ENCODE measurements at regions not wholly inside any gene's neighbourhood (a gene's known extent, or its start where the extent isn't known, plus 50 kb on each side); places are given as distances from the start of the nearest gene placed in this dataset.

DNA sequence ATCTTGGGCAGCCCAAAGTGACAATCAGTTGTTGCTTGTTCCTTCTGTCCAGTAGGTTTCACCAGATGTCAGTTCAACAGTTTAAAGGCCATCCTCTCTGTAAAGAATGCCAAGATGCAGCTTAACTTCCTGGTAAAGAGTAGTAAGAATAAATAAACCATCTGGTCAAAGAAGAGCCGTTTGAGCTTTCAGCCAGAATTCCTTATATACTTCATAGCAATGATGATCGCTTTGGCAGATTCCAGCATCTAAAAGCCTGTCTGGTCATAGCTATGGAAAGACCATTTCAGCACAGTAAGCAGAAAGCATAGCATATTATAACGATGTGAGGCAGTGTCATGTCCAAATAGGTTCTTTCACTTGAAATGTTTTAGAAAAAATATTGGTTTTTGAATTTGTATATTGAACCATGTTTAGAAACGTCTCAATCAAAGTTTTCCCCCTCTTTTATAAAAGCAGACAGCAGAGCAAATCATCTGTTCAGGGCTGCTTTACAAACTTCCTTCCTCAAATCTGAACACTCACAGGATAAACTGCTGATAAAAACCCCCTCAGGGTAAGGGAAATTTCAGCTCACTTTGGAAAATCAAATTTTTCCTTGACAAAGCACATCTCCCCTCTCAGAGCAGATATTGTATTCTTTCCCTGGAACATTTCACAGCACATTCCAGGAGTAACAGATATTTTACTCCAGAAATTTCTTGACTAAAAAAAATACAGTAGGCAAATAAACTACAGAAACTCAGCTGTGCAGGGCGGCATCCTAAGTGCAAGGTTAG is 184.1 kb downstream of the NOC3L start:
- peaks cover 43% of the 10 kb centered on the region for H3K4me1 Mint-ChIP-seq (ENCODE audit: unreplicated experiment)
- H3K9me3 Mint-ChIP-seq (ENCODE audit: unreplicated experiment), result no peaks in the 10 kb centered on the region
- peak overlapping the region; percentile 89 for H3K27ac Mint-ChIP-seq (ENCODE audit: unreplicated experiment)
- DNase-seq (ENCODE audit: extremely low spot score, unreplicated experiment), result no peak
- no peak overlapping the region for H3K4me3 Mint-ChIP-seq (ENCODE audit: unreplicated experiment)
- TF ChIP-seq, protein P1, sequence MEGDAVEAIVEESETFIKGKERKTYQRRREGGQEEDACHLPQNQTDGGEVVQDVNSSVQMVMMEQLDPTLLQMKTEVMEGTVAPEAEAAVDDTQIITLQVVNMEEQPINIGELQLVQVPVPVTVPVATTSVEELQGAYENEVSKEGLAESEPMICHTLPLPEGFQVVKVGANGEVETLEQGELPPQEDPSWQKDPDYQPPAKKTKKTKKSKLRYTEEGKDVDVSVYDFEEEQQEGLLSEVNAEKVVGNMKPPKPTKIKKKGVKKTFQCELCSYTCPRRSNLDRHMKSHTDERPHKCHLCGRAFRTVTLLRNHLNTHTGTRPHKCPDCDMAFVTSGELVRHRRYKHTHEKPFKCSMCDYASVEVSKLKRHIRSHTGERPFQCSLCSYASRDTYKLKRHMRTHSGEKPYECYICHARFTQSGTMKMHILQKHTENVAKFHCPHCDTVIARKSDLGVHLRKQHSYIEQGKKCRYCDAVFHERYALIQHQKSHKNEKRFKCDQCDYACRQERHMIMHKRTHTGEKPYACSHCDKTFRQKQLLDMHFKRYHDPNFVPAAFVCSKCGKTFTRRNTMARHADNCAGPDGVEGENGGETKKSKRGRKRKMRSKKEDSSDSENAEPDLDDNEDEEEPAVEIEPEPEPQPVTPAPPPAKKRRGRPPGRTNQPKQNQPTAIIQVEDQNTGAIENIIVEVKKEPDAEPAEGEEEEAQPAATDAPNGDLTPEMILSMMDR (IDR thresholded peaks at IDR 0.05), result no peak
- H3K27me3 Mint-ChIP-seq (ENCODE audit: unreplicated experiment), result no peaks in the 10 kb centered on the region
- peaks cover 2% of the 10 kb centered on the region for H3K36me3 Mint-ChIP-seq (ENCODE audit: unreplicated experiment)

DNA sequence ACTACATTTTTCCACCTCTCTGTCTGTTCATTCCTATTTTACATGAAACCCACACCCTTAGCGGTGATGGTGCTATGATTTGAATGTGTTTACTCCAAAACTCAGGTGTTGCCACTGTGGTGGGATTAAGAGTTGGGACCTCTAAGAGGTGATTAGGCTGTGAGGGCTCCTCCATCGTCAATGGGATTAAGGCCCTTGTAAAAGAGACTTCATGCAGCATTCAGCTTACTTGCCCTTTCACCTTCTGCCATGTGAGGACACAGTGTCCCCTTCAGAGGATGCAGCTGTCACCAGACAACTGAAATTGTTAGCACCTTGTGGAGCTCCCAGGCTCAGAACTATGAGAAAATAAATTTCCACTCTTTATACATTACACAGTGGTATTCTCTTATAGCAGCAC is 182.2 kb downstream of the NOC3L start:
- H3K36me3 Mint-ChIP-seq (ENCODE audit: unreplicated experiment), result peaks cover 2% of the 10 kb centered on the region
- H3K9me3 Mint-ChIP-seq (ENCODE audit: unreplicated experiment), result no peaks in the 10 kb centered on the region
- TF ChIP-seq, protein P1 (IDR thresholded peaks at IDR 0.05), result no peak
- no peak overlapping the region for H3K4me3 Mint-ChIP-seq (ENCODE audit: unreplicated experiment)
- DNase-seq (ENCODE audit: extremely low spot score, unreplicated experiment), result no peak
- H3K27ac Mint-ChIP-seq (ENCODE audit: unreplicated experiment), result no peak overlapping the region
- H3K4me1 Mint-ChIP-seq (ENCODE audit: unreplicated experiment), result peaks cover 53% of the 10 kb centered on the region
- H3K27me3 Mint-ChIP-seq (ENCODE audit: unreplicated experiment), result no peaks in the 10 kb centered on the region

DNA sequence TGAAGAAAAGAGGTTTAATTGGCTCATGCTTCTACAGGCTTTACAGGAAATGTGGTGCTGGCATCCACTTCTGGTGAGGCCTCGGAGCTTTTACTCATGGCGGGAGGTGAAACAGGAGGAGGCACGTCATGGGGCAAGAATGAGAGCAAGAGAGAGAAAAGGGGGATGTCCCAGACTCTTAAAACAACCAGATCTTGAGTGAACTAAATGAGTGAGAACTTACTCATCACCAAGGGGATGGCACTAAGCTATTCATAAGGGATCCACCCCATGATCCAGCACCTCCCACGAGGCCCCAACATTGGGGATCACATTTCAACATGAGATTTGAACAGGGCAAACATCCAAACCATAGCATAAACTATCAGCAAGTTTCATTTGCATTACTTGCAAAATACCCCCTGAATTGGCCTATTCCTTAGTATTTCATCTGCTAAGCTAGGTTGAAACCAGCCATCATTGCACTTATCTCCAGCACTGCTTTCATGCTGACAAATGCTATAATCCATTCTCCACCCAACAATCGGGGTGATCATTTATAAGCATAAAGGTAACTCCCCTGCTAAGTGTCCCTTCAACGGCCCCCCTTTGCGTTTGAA is 179.0 kb downstream of the NOC3L start:
- DNase-seq (ENCODE audit: extremely low spot score, unreplicated experiment), result no peak
- H3K27ac Mint-ChIP-seq (ENCODE audit: unreplicated experiment), result peak overlapping the region; percentile 67

DNA sequence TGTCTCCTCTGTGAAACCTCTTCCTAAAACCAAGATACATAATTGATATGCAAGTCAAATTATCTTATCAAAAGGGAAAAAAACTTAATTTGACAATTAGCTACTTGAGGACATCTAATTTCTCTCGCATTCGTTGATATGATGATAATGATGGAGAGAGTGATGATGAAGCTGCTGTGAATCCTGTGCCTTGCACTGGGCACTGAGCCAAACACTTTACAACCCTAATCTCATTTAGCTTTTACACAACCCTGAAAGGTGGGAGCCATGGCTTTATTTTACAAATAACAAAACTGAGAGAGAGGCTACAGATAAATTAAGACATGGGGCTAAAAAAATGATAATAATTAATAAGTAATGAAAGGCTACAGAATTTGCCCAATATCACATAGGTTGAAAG is 176.0 kb downstream of the NOC3L start:
- Mint-ChIP-seq H3K27me3 (ENCODE audit: unreplicated experiment) (no peaks in the 10 kb centered on the region), H3K9me3 (ENCODE audit: unreplicated experiment) (no peaks in the 10 kb centered on the region), H3K4me1 (ENCODE audit: unreplicated experiment) (peaks cover 23% of the 10 kb centered on the region), H3K4me3 (ENCODE audit: unreplicated experiment) (no peak overlapping the region), H3K36me3 (ENCODE audit: unreplicated experiment) (peaks cover 2% of the 10 kb centered on the region), H3K27ac (ENCODE audit: unreplicated experiment) (no peak overlapping the region)
- DNase-seq (ENCODE audit: extremely low spot score, unreplicated experiment), result no peak
- TF ChIP-seq, protein P1 (IDR thresholded peaks at IDR 0.05), result no peak

More for the DNA sequence above, 179.0 kb downstream of the NOC3L start:
- TF ChIP-seq, protein P1 (IDR thresholded peaks at IDR 0.05), result no peak
- no peaks in the 10 kb centered on the region for H3K9me3 Mint-ChIP-seq (ENCODE audit: unreplicated experiment)
- H3K27me3 Mint-ChIP-seq (ENCODE audit: unreplicated experiment), result no peaks in the 10 kb centered on the region
- peaks cover 34% of the 10 kb centered on the region for H3K4me1 Mint-ChIP-seq (ENCODE audit: unreplicated experiment)
- H3K4me3 Mint-ChIP-seq (ENCODE audit: unreplicated experiment), result no peak overlapping the region
- H3K36me3 Mint-ChIP-seq (ENCODE audit: unreplicated experiment), result peaks cover 2% of the 10 kb centered on the region

DNA sequence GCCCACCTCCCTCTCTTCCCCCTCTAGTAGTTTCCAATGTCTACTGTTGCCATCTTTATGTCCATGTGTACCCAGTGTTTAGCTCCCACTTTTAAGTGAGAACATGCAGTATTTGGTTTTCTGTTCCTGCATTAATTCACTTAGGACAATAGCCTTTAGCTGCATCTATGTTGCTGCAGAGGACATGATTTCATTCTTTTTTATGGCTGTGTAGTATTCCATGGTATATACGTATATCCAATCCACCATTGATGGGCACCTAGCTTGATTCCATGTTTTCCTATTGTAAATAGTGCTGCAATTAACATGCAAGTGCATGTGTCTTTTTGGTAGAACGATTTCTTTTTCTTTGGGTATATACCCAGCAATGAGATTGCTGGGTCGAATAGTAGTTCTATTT is 170.4 kb downstream of the NOC3L start:
- Mint-ChIP-seq H3K4me1 (ENCODE audit: unreplicated experiment) (peaks cover 40% of the 10 kb centered on the region), H3K36me3 (ENCODE audit: unreplicated experiment) (no peaks in the 10 kb centered on the region)
- TF ChIP-seq, protein P1 (IDR thresholded peaks at IDR 0.05), result no peak

More for the DNA sequence above, 170.4 kb downstream of the NOC3L start:
- no peaks in the 10 kb centered on the region for H3K27me3 Mint-ChIP-seq (ENCODE audit: unreplicated experiment)
- no peak overlapping the region for H3K4me3 Mint-ChIP-seq (ENCODE audit: unreplicated experiment)
- peak overlapping the region; percentile 80 for H3K27ac Mint-ChIP-seq (ENCODE audit: unreplicated experiment)
- DNase-seq (ENCODE audit: extremely low spot score, unreplicated experiment), result no peak
- H3K9me3 Mint-ChIP-seq (ENCODE audit: unreplicated experiment), result no peaks in the 10 kb centered on the region
